NCI-H526 treated with DMSO at 0.1 percent for 48 hours (cell line): ENCODE measurements at regions not wholly inside any gene's neighbourhood (a gene's known extent, or its start where the extent isn't known, plus 50 kb on each side); places are given as distances from the start of the nearest gene placed in this dataset.
"Not testable (repeated sequence)": the region's sequence is repeated elsewhere in the genome, so short reads cannot be mapped to it uniquely, and the experiment has no call there.

Experiments
- DNase-seq: peaks from one replicate; lab custom pipeline; 2025; lab: John Stamatoyannopoulos, UW

GRCh38 chr16:17747081-17747756, 276.5 kb upstream of the XYLT1 start:
- DNase-seq: no peak

DNA sequence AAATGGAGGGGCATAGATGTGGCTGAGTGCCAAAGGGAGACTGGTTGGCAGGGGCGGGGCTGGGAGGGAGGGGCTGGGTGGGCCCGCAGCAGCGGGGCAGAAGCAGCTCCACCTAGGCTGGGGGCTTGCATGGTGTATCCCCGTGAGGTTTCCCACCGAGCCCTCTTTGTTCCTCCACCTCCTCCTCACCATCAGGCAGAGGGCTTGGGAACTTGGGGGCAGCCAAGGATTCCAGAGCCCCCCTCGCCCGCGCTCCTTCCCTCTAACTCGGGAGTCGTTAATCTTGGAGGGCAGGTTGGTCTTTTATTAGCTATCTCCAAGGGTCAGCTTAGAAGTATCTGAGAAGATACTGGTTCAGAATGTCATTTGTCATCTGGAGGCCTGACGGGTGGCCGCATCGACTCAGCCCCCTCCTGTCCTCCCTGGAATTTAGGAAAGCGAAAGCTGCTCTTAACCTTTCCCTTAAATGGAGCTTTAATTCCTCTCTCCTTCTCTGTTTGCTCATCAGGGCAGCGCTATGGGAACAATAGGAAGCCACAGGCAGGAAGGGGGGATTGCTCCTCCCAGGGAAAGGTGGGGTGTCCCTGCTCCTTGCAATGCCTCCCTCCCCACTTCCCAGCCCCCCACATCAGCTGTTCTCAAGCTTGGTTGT, 274.3 kb upstream of the XYLT1 start:
- DNase-seq: no peak

DNA sequence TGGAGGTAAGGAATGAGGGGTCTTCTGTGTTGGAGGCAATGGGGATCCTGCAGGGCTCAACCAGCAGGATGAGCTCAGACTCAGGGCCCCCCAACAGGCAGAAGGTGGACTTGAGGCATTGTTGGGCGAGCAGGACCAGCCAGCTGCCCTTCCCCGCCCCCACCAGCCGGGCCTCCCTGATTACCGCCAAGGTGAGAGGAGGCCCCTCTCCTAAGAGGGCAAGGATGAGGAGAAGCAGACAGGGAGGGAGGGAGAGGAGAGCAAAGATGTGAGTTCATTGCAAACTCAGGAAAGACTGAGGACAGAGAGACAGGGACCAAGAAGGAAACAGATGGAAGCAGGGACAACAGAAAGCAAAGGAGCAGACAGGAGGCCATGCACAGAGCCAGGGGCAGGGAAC, 272.8 kb upstream of the XYLT1 start:
- DNase-seq: no peak

GRCh38 chr16:17743158-17743557, 272.4 kb upstream of the XYLT1 start:
- DNase-seq: no peak

DNA sequence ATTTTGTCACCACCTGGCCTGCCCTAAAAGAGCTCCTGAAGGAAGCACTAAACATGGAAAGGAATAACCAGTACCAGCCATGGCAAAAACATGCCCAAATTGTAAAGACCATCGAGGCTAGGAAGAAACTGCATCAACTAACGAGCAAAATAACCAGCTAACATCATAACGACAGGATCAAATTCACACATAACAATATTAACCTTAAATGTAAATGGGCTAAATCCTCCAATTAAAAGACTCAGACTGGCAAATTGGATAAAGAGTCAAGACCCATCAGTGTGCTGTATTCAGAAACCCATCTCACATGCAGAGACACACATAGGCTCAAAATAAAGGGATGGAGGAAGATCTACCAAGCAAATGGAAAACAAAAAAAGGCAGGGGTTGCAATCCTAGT, 264.3 kb upstream of the XYLT1 start:
- DNase-seq: not testable (repeated sequence)

DNA sequence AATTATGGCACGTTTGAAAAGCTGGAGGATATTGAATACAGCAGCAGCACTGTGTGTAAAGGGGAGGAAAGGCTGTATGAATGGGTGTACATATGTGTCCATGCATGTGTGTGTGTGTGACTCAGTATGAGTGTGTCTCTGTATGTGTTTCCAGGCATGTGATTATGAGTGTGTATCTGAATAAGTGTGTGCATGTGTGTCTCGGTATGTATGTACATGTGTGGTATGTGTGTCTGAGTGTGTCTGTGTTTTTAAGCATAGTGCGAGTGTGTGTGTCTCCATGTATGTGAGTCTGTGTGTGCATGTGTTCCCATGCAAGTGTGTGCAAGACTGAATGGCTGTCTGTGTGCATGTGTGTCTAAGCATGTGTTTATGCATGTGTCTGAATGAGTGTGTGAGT, 259.1 kb upstream of the XYLT1 start:
- no peak for DNase-seq

DNA sequence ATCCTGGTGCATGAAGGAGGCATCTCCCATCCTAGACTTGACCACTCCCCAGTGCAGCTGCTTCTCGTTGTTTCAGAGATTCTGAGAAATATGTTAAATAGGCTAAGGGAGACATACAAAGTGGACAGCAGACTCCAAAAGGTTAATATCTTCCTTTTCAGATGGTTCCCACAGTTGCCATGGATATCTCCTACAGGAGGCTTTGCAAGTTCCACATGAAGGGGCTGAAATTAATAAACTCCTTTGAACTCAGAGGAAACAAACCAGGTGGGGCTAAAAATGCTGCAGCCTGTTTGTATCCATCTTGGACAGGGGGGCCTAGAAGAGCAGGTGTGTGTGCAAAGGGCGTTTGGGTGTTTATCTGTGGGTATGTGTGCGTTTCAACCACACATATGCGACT, 257.4 kb upstream of the XYLT1 start:
- no peak for DNase-seq

DNA sequence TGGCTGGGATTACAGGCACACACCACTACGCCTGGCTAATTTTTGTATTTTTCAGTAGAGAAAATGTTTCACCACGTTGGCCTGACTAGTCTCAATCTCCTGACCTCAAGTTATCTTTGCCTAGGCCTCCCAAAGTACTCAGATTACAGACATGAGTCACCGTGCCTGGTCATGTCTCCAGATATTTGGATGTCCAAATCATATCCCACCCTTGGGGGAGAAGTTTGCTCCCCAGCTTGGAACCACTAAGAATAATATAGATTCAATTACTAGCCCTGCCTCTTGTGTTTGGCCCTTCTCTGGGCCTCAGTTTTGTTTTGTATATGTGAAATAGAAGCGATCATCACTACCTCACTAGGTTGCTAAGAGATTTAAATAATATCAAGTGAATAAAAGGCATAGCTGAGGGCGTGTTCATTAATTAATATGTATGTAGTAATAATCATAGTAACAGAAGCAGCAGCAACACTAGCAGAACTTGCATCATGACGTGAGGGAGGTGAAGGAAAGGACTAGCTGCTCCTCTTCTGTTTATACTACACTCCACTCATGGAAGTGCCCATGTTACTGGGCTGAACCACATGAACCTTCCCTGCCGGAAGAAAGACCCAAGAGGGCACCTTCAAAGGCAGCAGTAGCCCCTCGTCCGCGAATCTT, 253.6 kb upstream of the XYLT1 start:
- DNase-seq: no peak

- no peak for DNase-seq
Measured at GRCh38 chr16:17723531-17724134, 252.9 kb upstream of the XYLT1 start.

DNA sequence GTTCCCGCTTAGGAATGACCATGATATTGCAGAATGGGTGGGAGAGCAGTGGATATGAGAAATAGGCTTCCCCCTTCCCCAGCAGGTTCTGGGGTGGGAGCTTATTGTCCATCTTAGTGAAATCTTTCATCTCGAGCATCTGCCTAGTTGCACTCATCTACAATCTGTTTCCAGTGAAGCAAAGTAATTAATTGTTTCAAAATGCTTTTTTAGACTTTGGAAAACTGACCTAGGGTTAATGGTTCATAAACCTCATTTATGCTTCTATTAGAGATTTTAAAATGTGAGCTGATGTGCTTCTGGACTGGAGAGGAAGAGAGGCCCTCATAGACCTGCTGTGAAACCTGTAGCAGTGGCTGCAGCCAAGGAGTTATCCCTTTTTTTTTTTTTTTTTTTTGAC, 247.7 kb upstream of the XYLT1 start:
- DNase-seq: no peak

GRCh38 chr16:17705847-17706246, 235.1 kb upstream of the XYLT1 start:
- DNase-seq: no peak

GRCh38 chr16:17696616-17697015, 225.9 kb upstream of the XYLT1 start:
- no peak for DNase-seq

DNA sequence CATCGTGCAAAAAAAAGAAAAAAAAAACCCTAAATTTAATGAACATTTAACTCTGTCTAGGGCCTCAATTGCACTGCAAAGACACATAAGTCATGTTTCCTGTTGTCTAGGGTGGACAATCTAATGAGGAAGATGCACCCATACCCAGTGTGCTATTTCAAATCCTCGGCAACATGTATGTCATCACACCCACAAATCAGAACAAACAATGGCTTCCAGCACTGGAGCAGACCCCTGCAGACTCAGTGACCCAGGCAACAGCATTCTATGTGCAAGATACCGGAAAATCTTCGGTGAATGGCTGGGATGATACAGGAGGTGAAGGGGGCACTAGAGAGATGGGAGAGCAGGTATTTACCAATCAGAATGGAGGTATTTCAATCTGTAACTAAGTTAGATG, 221.7 kb upstream of the XYLT1 start:
- no peak for DNase-seq

GRCh38 chr16:17691899-17692176, 221.1 kb upstream of the XYLT1 start:
- DNase-seq: no peak

DNA sequence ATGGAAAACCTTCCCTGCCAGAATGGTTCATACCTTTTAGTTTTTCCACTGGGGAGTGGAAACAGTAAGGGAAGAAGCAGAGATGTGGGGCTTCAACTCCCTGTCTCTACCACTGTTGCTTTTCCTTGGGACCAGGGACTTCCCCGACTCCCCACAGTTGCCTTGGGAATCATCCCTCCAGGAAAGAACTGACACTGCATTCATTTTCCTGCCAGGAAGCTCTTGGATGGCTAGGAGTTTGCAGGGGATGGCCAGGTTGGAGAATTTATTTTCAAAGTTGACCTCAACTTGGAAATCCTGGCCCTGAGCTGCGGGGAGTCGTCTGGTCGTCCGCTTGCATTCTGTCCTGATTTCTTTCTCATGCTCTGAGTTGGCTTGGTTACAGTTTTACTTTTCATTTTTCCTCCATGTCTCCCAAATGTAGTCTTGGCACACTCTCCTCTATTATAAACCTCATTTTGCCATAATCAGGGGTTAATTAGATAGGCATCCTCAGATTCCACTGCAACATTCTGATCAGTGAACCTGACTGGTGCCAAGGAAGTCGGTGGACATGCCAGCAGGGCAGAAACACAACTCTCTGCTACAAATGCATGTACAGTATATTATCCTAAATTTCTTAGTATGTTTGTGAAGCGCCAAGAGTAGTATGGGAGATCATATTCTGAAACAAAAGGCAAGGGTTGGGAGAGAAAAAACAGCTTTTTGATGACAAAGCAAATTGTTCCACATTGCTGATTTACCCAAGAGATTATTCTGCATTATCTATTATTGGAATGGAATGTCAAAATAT, 220.5 kb upstream of the XYLT1 start:
- no peak for DNase-seq

- DNase-seq: no peak
Measured at GRCh38 chr16:17685447-17685846, 214.7 kb upstream of the XYLT1 start.

- DNase-seq: no peak
Measured at GRCh38 chr16:17683281-17683680, 212.5 kb upstream of the XYLT1 start.

DNA sequence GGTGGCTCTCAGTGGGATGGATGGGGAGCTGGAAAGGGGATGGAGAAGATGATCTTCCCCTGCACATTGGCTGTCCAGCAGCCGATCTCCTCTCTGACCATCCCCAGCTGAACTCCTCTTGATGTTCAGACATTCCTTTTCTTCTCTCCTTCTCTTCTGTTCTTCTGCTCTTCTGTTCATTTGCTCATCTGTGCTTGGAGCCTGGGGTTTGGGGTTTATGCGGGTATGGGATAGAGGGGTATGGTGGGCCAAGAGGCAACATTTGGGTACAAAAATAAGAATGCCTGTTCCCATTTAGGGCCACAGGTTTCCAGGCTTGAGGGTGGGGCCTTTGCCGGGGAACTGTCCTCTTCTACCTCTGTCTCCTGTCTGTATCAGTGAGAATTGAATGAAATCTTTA, 205.4 kb upstream of the XYLT1 start:
- no peak for DNase-seq

DNA sequence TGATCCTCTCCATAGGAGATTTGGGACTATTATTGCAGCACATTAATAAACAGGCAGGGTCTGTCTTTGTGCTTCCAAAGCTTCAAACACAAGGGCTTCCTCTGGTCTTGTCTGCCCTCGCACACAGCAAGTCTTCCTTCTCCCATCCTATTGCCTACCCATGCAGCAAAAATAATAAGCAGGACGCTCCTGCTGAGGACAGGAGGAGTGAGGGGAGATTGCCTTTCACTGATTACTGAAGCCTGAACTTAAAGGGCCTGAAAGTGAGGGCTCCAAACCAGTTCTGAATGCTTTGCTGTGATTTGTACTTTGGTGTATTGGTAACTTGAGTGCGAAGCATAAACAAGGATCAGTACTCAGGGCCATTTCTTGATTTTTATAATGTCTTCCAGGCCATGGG, 197.6 kb upstream of the XYLT1 start:
- no peak for DNase-seq

DNA sequence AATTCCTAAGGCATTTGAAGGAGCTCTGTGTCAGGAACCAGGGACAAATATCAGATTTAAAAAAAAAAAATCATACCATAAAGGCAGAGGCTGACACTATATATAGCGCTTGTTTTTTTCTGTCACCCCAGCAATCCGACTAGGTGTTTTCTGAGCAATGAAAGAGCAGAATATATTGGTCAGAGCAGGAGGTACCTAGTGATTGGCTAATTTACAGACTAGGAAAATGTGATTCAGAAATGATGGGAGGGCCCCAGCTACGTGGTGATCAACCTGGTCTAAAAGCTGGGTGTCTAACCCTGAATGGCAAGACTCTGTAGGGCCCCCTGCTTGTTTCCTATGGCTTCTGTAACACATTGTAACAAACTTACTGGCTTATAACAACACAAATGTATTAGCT, 195.5 kb upstream of the XYLT1 start:
- DNase-seq: no peak

- no peak for DNase-seq
Measured at GRCh38 chr16:17658881-17659280, 188.1 kb upstream of the XYLT1 start.

- no peak for DNase-seq
Measured at GRCh38 chr16:17657045-17657444, 186.3 kb upstream of the XYLT1 start.

- DNase-seq: no peak
Measured at GRCh38 chr16:17654571-17654970, 183.8 kb upstream of the XYLT1 start.
